ENCODE measurements at regions not wholly inside any gene's neighbourhood (a gene's known extent, or its start where the extent isn't known, plus 50 kb on each side); places are given as distances from the start of the nearest gene placed in this dataset.
"Not testable (repeated sequence)": the region's sequence is repeated elsewhere in the genome, so short reads cannot be mapped to it uniquely, and the experiment has no call there.

- not testable (repeated sequence) for TF ChIP-seq POLR2A (IDR thresholded peaks at IDR 0.05)
- TF ChIP-seq, protein P1, sequence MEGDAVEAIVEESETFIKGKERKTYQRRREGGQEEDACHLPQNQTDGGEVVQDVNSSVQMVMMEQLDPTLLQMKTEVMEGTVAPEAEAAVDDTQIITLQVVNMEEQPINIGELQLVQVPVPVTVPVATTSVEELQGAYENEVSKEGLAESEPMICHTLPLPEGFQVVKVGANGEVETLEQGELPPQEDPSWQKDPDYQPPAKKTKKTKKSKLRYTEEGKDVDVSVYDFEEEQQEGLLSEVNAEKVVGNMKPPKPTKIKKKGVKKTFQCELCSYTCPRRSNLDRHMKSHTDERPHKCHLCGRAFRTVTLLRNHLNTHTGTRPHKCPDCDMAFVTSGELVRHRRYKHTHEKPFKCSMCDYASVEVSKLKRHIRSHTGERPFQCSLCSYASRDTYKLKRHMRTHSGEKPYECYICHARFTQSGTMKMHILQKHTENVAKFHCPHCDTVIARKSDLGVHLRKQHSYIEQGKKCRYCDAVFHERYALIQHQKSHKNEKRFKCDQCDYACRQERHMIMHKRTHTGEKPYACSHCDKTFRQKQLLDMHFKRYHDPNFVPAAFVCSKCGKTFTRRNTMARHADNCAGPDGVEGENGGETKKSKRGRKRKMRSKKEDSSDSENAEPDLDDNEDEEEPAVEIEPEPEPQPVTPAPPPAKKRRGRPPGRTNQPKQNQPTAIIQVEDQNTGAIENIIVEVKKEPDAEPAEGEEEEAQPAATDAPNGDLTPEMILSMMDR (IDR thresholded peaks at IDR 0.05) = not testable (repeated sequence)
Observed at GRCh38 chr12:62073236-62073635, 187.0 kb upstream of the USP15 start.

Measured in prostate gland (tissue), 2 donors.